GM12891 (cell line): ENCODE measurements at regions not wholly inside any gene's neighbourhood (a gene's known extent, or its start where the extent isn't known, plus 50 kb on each side); places are given as distances from the start of the nearest gene placed in this dataset.

Source experiments
- PAX5 ChIP-seq: IDR thresholded peaks from 2 replicates; pipeline ENCODE4 v1.6.1; 2011; ENCODE audit warnings: low read length, moderate library complexity, mild to moderate bottlenecking; ENCODE audit not compliant: insufficient read depth, severe bottlenecking
- POLR2A ChIP-seq: IDR thresholded peaks from 2 replicates; pipeline ENCODE4 v1.6.1; 2011; ENCODE audit warnings: low read depth, low read length, control low read depth
- POLR2AphosphoS5 ChIP-seq: IDR thresholded peaks from 2 replicates; pipeline ENCODE4 v1.6.1; 2011; ENCODE audit warnings: low read depth, low read length, control low read depth
- SPI1 ChIP-seq: IDR thresholded peaks from 2 replicates; pipeline ENCODE4 v1.6.1; 2011; ENCODE audit warnings: low read depth, low read length, control low read depth
- TAF1 ChIP-seq: IDR thresholded peaks from 2 replicates; pipeline ENCODE4 v1.6.1; 2011; ENCODE audit warnings: low read depth, low read length, control low read depth

- no peak for TF ChIP-seq TAF1
- TF ChIP-seq POLR2A, result no peak
- no peak for TF ChIP-seq POLR2AphosphoS5
- no peak for TF ChIP-seq SPI1
- TF ChIP-seq PAX5, result no peak
These were observed 836.0 kb upstream of the FBXO33 start for GRCh38 chr14:40268236-40268635.
